Adrenal gland (tissue), 9 donors: ENCODE measurements at regions not wholly inside any gene's neighbourhood (a gene's known extent, or its start where the extent isn't known, plus 50 kb on each side); places are given as distances from the start of the nearest gene placed in this dataset.

Source experiments
- DNase-seq, 7 donors: peaks; one replicate each; pipeline ENCODE4 v3.0.0-alpha.2; 2019 to 2020
- H3K27ac ChIP-seq, 5 donors: fragments of 200-600 bp; sonication (generic) in 4 of 5; 1 replicate in 3 of 5; 2 replicates in 2 of 5; pipeline versions ENCODE4 v1.5.1 to v1.8.0; 2016 to 2020; ENCODE audit warnings: mild to moderate bottlenecking in 1 of 5
- H3K27me3 ChIP-seq: fragments of 200-600 bp; 2 replicates; pipeline ENCODE4 v1.8.0; 2021
- H3K36me3 ChIP-seq, 2 donors: fragments of 200-600 bp; replicated peaks in 1 of 2; 1 replicate in 1 of 2; 2 replicates in 1 of 2; pipeline versions ENCODE4 v1.5.1 to v1.8.0; 2018 to 2022
- H3K4me1 ChIP-seq, 2 donors: fragments of 200-600 bp; replicated peaks in 1 of 2; 1 replicate in 1 of 2; 2 replicates in 1 of 2; pipeline versions ENCODE4 v1.5.1 to v1.8.0; 2018 to 2021
- H3K4me3 ChIP-seq, 4 donors: fragments of 200-600 bp; sonication (generic) in 3 of 4; one replicate each; pipeline ENCODE4 v1.5.1; 2016 to 2018
- H3K9me3 ChIP-seq, 3 donors: fragments of 200-600 bp; sonication (generic) in 1 of 3; replicated peaks in 1 of 3; 1 replicate in 2 of 3; 2 replicates in 1 of 3; pipeline versions ENCODE4 v1.5.1 to v1.8.0; 2016 to 2021
- CTCF ChIP-seq, 6 experiments: fragments of 450-650 bp in 4 of 6; fragments of 200-600 bp in 2 of 6; sonication (generic) in 1 of 6; IDR thresholded peaks; 1 replicate in 5 of 6; 2 replicates in 1 of 6; pipeline versions ENCODE4 v1.5.1 to v1.8.0; 2016 to 2021; ENCODE audit warnings: antibody characterized with exemption in 6 of 6, mild to moderate bottlenecking in 2 of 6, moderate library complexity in 1 of 6
- POLR2A ChIP-seq, 2 donors: fragments of 450-650 bp; IDR thresholded peaks; one replicate each; pipeline ENCODE4 v1.6.1; 2017; ENCODE audit warnings: antibody characterized with exemption in 2 of 2, mild to moderate bottlenecking in 2 of 2, moderate library complexity in 1 of 2
- WGBS, 4 donors: extraction: QIAGEN DNeasy Blood & Tissue Kit in 2 of 4; methylation state at CpG; one replicate each; pipeline versions ENCODE4 v1.1.5 to v1.1.7; 2013 to 2017; 5-methylcytosine and 5-hydroxymethylcytosine counted together
- intact Hi-C, 2 donors: fragments of 100-400 bp; cut with DNase I; formaldehyde crosslinking; loops; one replicate each; pipeline versions ENCODE4 v1.14.1 to v1.15.0; 2022 to 2023
- donor health status: healthy with polysubstance abuse.
- donor health status: Bipolar disorder and iron deficiency.
- donor health status: DM: yes; HTN: yes; CAD: no.
- donor health status: DM: no; HTN: no; CAD: no.
- donor health status: DM: no; HTN: no; CAD: no.

DNA sequence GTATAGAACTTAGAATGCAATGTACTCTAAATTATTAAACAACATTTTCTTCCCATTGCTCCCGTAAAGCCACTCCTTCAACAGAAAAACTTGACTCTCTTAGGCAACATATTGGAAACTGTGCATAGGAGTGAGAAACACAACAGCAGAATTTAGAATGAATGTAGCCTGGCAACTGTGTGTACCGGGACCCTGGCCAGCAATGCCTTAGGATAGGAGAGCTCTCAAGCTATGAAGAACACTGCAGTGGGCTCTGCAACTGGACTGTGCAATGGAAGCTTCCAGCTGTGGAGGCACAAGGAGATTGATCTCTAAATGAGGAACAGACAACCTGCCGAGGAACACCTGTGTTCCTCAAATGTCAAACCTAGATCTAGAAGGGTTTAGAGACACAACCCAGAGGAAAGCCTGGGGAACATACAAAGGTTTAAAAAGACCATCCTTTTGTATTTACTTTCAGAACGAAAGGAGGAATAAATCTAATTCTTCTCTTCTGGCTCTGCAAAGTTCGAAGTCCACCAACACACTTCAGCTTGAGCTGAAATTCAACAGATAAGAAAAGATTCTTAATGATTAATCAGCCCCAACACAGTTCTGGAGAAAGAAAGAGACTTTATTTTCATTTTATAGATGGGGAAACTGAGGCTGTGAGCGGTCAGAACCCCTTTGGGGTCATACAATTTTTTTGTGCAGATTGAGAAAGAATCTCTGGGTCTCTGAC, 51.5 kb upstream of the ARL15 start:
- Histone ChIP-seq H3K27ac (no peak overlapping the region), H3K36me3 (no peaks in the 10 kb centered on the region), H3K4me3 (no peak overlapping the region), H3K4me1 (no peaks in the 10 kb centered on the region), H3K27me3 (no peaks in the 10 kb centered on the region), H3K9me3 (no peaks in the 10 kb centered on the region)
- WGBS, 4 donors: 75 to 91% (median 83%) methylated on average over 6 of the region's 6 CpGs
- no peak for TF ChIP-seq CTCF (IDR thresholded peaks at IDR 0.05)
- no peak for TF ChIP-seq POLR2A (IDR thresholded peaks at IDR 0.05)
- intact Hi-C loops: no loop called here
- no peak for DNase-seq

DNA sequence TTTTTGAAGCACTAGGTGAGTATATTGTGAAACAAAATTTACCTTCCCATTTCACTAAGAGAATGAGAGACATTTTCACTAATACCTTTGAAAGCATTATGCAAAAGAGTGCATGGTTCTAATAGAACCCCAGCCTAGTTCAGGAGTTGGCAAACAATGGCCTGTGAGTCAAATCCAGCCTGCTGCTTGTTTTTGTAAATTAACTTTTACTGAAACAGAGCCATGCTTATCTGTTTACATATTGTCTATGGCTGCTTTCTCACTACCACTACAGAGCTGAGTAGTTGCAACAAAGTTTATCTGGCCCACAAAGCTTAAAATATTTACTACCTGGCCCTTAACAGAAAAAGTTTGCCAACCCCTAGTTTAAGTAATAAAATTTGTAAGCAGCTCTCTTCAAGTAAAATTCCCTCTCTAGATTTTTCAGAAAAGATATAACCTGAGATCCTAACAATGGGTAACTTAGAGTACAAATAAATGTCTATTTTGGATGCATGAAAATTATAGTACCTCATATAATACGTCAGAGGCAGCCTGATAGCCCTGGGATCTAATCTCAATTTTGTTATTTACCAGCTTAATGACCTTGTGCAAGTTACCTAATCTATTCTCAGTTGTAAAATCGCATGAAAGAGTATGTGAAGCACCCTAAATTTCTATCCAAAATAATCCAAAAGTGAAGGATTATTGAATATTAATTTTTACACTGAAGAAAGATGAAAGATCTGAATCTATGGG, 50.7 kb upstream of the ARL15 start:
- Histone ChIP-seq H3K27me3 (no peaks in the 10 kb centered on the region), H3K4me3 (no peak overlapping the region), H3K4me1 (no peaks in the 10 kb centered on the region), H3K36me3 (no peaks in the 10 kb centered on the region), H3K9me3 (no peaks in the 10 kb centered on the region), H3K27ac (no peak overlapping the region)
- intact Hi-C loops: no loop called here
- TF ChIP-seq CTCF (IDR thresholded peaks at IDR 0.05) (no peak), POLR2A (IDR thresholded peaks at IDR 0.05) (no peak)
- 53 to 69% (median 59%) methylated on average over 2 of the region's 2 CpGs for WGBS, 4 donors
- no peak for DNase-seq
